IPS DF 4.7 (cell line): ENCODE measurements at regions not wholly inside any gene's neighbourhood (a gene's known extent, or its start where the extent isn't known, plus 50 kb on each side); places are given as distances from the start of the nearest gene placed in this dataset.
A peak's percentile ranks its signal among the peaks of the same experiment; 100 is the strongest.
"Not testable (repeated sequence)": the region's sequence is repeated elsewhere in the genome, so short reads cannot be mapped to it uniquely, and the experiment has no call there.

ENCODE experiments used
- DNase-seq: peaks from one replicate; pipeline ENCODE4 v3.0.0-alpha.2; 2013; ENCODE audit warnings: low spot score; ENCODE audit errors: extremely low read depth

DNA sequence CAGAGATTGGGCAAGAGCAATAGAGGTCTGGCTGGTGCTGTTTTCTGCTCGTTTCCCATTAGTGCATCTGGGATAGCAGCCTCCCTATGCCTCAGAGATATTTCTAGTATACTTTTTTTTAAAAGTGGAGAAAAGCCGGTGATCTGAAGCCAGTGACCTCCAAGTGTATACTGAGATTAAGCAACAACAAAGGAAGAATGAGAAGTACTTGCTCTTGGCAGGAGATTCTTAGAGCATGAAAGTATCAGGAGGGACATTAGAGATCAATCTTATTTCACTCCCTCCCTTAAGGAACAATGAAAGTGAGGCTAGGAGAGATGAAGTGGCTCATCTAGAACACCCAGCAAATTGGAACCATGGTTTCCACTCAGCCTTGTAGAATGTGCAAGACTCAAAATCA lies 423.3 kb downstream of the SOX2 start:
- no peak for DNase-seq

DNA sequence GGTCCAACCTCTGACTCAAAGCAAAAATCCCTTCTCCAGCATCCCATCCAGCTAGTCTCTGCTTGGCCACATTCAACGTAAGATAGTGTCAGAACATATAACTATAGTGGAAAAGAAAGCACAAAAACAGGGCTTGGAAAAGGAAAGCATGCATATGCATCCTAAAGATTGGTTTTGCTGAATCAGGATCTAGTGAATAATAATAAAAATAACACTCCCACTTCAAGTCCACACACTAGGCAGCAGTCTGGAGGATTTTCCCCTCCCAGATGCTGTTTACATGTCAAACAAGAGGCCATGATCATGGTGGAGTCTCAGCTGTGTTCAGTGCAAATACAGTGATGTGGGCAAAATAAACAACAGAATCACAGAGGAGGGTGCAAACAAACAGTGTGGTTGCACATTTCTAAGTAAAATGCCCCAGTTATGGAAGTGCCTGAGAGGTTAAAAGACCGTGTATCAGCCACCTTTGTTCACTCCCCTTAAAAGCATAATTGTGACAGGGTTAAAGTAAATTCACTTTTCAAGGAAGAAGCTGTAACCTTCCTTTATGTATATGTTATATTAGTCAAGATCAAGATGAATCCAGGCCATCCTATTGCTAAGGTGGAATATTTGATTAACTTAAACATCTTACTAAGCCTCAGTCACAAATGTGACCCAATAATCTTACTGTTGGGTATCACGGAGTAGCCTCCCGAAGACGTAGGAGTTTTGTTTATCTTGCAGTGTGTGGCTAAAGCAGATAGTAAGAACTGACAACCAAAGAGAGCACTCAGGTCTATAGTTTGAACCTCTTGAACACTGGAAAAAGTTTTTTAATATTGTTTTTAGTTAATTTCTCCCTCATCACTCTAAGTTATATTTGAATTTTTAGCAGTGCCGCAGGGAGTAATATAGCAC lies 424.5 kb downstream of the SOX2 start:
- DNase-seq, result no peak

DNA sequence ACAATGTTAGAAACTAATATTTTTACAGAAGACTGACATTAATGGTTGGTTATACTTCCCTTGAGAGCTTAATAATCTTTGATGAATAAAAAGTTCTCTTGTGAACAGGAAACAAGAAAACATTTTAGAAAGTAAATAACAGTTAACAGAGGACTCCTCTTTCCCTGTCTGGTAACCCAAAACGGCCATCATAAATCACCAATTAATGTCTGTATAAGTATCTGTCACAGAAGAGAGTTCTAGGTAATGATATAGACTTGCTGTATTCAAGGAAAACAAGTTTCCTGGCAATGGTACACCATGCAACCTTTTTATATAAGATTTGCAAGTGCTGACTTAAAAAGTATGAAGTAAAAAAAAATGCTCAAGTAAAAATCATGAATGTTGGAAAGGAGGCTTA lies 426.7 kb downstream of the SOX2 start:
- DNase-seq, result no peak

DNA sequence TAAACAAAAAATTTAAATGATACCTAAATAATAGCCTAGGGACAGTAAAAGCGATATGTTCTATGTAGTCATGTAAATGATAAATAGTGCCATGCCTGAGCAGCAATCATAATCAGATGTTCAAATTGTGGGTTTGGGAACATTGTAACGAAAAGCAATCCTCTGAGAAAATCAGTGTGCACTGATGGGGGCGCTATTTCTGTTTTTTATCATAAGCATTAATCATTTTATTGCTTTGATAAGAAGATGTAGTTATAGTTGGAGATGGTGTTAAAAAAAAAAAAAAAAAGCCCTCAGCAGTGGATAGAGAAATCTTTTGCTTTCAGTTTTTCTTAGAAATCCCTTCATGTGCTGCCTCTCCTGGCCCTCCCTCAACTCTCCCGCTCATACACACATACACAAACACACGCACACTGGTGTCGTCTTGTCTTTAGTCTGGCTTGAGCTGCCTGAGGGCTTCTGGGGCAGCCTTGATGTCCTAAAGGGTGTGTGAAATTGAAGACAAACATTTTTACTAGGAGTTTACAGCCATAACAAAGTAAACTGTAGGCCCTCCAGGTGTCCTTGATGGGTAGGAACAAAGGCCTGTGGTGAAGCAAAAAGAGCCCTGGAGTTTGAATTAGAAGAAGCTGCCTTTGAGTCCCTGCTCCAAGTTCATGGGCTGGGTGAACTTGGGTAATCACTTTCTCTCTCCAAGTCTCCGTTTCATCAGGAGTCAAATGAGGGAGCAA lies 428.1 kb downstream of the SOX2 start:
- peak; percentile 56 for DNase-seq

DNA sequence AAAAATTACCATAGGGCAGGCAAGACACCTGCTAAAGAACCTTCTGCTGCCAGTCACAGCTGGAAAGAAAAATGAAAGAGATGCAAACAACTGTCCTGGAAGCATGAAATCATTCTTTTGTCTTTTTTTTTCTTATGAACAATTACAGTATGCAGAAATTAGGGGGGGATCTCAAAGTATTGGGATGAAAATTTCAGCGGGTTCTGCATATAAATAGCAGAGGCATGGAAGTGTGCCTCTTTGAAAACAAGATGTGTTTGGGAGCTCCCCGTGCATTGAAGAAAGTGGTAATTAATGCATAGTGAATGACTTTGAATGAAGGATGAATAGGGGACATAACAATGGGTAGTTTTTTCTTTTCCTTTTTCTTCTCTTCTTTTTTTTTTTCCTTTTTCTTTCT lies 431.2 kb downstream of the SOX2 start:
- DNase-seq, result peak; percentile 49

DNA sequence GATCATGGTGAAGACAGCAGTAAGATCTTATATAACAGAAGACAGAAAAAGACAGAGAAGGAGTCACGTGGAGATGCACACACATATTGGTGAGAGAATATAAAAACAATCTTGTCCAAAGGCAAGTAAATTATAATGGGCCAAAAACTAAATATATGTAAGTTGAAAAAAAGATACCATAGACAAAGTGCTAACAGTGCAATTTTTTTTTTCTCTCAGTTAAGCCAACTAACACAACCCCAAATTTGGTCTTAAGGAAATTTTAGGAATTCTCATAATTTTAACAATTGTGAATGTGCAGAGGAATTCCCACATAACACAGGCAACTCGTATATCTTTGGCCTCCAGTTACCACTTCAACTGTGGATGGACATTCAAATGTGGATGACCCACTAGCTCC lies 432.2 kb downstream of the SOX2 start:
- no peak for DNase-seq

DNA sequence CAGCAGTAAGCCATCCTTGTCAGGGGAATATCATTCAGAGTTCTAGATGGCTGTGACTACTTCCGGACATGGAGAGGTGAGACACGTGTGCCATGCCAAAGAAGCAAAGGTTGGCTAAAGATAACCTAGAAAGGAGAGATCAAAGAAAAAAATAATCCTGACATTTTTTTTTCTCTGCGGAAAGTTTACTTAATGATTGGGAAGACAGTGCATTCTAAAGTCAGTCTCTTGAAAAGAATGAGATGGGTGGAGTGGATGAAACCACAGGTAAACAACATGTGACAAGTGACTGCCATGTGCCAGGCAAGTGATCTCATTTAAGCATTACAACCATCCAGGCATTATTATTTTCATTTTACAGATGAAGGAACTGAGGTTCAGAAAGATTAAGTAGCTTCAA lies 436.6 kb downstream of the SOX2 start:
- no peak for DNase-seq

DNA sequence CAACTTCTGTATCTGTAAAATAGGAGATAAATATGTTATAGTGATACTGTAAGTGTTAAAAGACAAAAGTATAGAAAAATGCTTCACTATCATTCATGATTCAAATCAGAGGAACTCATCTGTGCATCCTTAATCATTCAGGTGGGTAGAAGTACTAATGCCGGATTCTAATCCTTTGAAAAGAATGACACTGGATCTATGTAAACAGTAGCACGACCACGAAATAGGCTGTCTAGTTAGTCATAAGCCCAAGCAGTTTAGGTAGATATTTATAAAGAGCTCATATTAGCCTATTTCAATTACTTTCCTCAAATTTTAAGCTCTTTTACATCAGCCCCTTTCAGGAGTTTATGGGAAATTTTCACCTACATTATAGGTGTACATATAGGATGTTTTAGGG lies 437.9 kb downstream of the SOX2 start:
- DNase-seq, result no peak

DNA sequence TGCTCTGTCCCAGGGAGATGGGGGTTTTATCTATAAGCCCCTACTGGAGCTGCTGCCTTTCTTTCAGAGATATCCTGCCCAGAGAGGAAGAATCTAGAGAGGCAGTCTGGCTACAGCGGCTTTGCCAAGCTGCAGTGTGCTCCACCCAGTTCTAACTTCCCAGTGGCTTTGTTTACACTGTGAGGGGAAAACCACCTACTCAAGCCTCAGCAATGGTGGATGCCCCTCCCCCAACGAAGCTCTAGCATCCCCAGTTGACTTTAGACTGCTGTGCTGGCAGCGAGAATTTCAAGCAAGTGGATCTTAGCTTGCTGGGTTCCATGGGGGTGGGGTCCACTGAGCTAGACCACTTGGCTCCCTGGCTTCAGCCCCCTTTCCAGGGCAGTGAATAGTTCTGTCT lies 444.6 kb downstream of the SOX2 start:
- not testable (repeated sequence) for DNase-seq

DNA sequence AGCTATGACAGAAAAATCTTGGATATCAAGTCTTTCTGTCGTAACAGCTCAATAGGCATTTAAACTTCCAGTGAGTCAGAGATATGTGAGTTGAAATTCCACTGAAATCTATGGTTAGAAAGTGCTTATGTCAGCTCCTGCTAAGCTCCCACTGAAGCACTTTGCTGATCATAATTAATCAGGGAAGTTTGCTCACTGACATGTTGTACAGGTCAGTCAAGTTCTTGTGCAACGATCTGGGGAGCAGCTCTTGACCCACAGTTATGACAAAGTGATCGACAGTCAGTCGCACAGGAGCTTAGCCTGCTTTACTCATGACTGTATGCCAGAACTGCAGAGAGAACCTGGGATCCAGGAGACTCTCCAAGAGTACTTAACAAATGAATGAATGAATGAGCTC lies 453.5 kb downstream of the SOX2 start:
- no peak for DNase-seq

DNA sequence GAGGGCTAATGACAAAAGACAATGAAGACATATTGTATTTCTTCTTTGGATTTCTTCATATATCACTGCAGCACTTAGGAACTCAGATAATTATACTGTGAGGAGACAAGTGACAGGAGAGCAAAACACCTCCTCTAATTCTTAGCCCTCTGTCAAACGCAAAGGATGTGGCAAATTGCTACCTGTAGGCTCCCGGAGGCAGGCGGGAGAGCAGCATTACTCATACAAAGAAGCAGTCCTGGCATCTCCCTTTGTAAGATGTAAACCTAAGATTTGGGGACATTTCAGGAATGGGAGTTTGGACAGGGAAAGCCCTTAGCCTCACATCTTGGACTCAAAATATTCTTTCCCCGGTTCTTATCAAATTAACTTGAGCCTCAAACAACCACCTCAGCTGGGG lies 460.8 kb downstream of the SOX2 start:
- DNase-seq, result no peak

DNA sequence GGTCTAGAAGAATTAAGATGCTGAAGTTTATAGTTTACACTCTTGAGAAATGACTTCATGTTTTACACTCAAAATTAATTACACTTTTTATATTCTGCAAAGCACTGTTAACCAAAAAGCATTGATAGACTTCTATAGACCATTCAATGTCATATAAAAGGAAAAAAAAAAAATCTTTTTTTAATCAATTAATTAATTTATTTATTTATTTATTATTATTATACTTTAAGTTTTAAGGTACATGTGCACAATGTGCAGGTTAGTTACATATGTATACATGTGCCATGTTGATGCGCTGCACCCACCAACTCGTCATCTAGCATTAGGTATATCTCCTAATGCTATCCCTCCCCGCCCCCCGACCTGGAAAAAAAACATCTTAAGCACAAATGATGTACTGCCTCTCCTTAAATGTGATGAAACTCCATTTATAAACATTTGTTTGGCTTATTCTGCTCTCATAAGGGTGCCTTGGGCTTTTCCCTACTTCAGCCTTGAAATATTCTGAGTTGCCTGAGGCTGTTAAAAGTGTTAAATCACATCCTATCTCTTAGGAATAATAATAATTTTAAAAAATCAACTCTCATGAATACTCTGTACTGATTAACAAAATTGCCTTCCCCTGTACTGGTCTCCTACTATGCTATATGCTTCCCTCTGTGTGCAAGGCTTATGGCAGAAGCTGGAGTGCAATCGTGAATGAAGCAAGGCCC lies 466.9 kb downstream of the SOX2 start:
- no peak for DNase-seq

DNA sequence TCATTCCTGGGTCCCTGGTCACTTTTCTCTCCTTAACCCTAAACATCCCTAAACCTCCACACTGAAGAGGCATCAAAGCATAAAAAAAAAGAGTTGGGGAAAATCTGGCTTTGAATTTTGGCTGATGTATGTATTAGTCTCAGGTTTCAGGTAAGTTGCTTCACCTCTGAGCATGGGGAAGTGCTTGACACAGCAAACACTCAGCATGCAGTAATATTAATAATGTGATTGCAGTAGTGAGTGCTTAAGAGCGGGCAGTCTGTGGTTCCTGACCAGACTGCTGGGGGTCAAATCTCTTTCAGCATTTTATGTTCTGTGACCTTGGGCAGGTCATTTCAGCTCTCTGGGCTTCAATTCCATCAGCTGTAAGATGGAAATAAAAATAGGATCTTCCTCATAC lies 467.9 kb downstream of the SOX2 start:
- no peak for DNase-seq

DNA sequence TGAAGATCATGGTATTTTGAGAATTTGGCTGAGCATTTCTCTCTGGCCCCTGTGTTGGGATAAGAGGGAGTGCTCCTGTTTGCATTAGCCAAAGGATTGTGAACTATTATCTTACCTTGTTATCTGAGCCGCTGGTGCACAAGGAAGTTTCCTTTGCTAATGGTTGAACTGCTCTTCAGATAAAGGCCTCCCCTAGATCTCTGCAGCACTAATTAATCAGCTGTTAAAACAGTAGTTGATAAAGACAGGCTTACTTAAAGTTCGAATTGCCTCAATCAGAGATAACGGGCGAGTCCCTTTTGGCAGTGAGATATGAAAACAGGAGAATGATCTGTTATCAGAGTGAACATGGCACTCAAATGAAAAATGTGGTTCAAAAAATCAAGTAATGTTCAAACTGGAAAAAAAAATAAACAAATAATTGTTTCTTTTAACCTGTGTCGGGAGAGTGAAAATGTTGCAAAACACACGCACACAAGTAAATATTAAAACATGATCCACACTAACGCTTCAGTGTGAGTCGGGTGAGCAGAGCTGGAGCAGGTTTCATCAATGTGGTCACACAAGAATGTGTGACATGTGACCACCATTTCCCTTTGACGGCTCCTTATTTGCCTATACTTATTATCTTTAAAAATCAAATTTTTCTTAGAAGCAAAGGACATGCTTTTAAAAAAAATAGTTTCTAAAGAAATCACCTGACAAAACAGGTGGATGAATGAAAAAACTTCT lies 469.1 kb downstream of the SOX2 start:
- DNase-seq, result no peak

DNA sequence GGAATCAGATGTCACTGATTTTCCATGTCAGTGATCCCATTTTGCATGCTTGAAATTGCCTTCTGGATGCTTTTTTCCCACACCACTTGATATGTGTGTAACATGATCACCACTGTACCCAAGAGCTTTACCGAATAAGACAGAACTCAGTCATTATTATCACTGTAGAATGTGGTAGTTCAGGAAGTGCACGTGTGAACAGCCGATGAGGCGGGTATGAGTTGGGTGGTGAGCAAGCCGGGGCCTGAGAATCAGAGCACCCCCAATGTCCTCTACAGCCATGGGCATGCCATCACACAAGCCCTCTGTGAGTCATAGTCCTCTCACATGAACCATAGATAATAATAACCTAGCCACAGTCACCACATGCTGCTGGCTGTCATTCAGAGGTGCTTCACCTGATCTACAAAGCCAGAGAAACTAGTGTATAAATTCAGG lies 470.8 kb downstream of the SOX2 start:
- no peak for DNase-seq

DNA sequence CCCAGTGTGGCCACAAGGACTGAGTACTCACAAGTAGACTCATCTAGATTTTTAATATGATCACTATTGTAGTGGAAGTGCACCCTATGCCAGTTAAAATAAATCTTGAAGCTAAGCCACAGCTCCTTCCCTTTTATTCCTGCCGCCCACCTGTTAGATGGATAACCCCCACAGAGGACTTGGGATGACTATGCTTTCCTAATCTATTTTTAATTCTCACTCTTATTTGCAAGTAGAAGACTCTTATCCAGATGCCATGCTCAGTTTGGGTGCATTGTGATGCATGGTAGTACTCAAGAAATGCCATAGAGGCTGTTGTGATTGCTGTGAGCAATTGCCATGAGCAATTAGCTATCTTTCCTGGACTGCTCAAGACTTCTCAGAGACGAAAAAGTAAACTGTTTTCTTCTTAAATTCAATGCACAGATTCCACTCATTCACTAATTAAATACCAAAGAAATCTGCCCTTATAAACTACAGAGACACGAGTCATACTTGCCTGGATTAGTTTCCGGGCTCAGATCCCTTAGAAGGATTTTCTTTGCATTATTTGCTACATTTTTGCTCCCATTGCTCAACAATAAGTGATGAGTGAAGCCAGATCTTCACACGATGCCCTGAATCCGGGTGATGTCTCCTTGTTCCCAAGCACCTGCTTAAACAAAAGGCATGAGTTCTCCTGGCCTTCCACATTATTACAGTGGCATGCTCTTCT lies 472.1 kb downstream of the SOX2 start:
- no peak for DNase-seq

DNA sequence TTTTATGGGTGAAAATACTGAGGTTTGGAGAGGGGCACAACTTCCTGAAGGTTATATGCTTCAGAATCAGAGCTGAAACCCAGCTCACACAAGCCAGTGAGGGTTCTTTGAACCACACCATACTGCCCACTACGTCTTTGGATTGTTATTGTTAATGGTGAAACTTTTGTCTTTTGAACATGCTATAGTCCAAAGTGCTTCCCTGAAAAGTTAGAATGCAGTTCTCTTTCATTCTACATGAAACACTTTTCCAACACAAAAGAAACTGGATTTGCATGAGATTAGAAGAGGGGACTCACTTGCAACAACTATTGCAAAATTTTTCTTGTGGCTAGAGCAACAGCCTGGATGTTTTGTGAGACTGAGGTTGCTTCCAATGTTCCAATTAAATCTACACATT lies 473.6 kb downstream of the SOX2 start:
- no peak for DNase-seq

DNA sequence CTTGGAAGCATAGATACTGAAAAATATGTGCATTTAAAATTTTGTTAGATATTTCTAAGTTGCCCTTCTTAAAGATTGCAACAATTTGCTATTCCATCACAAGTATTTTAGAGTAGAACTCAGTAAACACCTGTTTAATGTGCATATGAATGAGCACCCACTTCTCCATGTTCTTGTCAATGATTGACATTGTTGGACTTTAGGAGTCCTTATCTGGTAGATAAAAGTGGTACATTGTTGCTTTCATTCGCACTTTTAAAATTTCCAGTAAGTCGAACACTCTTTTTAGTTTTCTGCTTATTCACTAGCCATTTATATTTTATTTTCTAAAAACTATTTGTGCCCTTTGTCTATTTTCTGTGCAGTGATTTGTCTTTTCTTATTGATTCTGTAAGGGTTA lies 478.3 kb downstream of the SOX2 start:
- DNase-seq, result no peak

DNA sequence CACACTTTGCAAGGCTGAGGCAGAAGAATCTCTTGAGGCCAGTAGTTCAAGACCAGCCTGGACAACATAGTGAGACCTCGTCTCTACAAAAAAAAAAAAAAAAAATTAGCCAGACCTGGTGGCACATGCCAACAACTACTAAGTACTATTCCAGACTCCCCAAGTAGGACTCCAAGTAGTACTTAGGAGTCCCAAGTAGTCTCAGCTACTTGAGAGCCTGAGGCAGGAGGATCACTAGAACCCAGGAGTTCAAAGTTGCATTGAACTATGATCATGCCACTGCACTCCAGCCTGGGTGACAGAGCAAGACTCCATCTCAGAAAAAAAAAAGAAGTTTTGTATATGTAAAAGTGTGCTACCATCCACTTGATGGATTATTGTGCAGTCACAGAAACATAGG lies 486.6 kb downstream of the SOX2 start:
- no peak for DNase-seq

DNA sequence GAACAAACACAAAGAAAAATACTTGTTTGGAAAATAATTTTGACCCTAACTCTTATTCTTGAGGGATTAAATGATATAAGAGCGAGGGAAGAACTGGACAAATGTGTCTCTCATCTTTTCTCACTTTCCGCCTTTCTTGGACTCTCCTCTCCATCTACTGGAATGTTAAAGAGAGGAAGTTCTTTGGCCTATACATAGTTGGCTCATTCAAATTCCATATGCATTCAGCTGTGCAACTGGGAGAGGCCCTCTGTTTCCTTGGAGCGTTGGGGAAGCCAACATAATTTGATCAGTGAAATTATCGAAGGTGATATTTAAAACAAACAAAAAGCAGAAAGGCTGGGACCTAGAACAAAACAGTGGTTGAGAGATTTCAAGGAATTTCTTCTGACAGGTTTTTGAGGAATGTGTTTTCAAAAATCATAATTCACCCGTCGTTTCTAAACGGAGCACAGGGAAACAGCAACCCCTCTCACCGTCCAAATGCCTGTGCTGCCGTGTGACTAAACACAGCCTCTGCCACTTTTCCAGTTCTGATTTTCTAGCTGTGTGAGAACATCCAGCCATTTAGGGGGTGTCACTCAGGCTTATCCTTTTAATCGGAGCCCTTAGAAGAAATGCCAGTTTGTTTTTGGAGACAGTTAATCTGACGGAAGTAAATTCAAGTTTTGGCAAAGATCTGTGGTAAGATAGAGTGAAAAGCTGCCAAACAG lies 489.9 kb downstream of the SOX2 start:
- no peak for DNase-seq
